Skin of body (tissue), 1 donor: ENCODE measurements at regions not wholly inside any gene's neighbourhood (a gene's known extent, or its start where the extent isn't known, plus 50 kb on each side); places are given as distances from the start of the nearest gene placed in this dataset.
"Not testable (repeated sequence)": the region's sequence is repeated elsewhere in the genome, so short reads cannot be mapped to it uniquely, and the experiment has no call there.

Experiments
- DNase-seq: peaks from one replicate; lab custom pipeline; 2025; lab: John Stamatoyannopoulos, UW

DNA sequence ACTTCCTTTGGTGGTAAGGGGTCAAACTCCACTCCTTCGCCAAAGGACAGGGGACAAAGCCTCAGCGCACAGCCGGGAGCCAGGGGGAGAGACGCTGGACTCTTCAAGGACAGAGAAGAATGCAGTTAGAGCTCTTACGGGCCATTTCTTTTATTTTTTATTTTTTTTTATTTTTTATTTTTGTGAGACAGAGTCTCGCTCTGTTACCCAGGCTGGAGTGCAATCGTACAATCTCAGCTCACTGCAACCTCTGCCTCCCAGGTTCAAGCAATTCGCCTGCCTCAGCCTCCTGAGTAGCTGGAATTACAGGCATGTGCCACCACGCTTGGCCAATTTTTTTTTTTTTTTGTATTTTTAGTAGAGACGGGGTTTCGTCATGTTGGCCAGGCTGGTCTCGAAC, 93.2 kb upstream of the RPH3AL start, which contains the start of gene RFLNB:
RFLNB (minus strand) TSS at position 101 of the 400 bp plus-strand sequence.
- not testable (repeated sequence) for DNase-seq

DNA sequence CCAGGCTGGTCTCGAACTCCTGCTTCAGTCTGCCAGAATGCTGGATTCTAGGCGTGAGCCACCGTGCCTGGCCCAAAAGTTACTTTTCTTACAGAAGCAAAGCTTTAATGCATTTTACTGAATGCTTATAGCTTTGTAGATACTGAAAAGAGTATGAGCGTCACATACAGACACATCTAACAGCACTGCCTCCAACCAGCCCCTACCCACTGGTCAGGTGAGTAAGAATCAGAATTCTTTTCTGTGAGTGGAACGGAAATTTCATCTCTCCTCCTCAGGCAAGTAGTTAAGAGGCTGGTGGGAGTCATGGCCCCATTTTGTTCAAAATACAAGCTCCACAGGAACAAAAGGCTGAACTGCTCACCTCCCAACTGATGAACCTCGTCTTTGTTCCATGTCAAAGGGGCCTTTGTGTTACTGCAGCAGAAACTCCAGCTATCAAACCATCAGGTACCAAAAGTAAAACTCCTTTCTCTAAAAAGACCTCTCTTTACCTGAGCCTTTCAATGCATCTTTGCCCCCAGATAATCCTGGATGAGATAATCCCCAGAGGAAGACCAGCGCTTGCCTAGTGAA, 92.4 kb upstream of the RPH3AL start:
- DNase-seq: no peak

DNA sequence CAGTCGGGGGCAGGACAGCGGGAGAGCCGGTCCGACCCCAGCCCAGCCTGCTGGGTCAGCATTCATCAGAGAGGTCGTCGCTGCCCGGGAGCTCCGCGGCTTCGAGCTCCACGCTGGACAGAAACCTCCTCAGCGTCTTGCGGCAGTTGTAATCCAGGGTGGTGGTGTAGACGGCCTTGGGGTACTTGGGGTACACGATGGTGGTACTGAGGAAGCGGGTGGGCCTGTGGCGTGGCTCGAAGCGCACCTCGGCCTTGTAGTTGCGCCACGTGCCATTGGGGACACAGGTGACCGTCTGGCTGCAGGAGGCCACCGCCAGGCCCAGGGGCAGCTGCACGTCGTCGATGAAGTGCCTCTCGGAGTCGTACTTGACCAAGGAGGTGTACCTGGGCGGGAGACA, 90.5 kb upstream of the RPH3AL start:
- no peak for DNase-seq

DNA sequence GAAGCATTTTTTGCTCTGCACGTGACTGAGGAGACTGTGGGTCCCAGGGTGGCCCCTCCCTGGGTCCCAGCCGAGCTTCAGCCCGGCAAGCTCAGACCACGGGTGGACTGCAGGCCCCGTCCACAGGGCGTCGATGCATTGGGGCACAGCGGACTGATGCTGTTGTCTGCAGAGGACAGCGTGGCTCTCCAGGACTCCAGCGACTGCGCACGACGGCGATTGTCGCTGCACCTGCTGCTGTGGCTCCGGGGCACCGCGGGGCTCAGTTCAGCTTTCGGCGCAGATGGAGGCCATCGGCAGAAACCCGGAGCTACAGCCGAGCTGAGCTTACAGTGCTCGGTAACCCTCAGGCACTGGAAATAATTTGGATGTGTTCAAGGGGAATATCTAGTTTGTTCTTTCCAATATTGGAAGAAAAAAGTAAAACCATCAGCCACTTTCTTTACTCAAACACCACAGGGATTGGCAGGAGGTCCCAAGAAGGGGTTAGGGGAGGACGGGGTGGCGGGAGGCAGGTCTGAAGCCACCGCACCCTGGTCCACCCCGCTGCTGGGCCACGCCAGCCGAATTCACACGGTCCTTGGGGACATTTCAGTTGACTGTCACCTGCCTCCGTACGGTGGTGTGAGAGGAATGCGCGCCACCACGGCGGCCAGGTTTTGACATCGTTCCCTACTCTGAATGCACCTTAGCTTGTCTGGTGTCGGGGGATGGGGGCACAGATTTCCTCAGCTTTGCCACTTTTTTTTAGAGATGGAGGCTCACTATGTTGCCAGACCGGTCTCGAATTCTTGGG, 88.7 kb upstream of the RPH3AL start:
- DNase-seq: no peak

DNA sequence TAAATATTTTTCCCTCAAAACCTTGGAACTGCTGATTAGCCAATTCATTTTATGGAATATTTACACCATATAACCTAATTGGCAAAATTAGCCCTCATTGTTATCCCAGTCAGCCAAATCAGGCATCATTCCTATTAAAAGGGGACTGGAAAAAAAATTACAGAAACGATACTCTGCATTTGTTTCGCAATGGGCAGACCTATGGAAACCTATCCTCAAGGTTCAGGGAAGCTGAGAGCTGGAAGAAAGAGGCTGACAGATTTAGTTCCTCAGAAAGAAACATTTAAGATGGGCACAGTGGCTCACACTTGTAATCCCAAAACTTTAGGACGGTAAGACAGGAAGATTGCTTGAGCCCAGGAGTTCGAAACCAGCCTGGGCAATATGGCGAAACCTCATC, 85.6 kb upstream of the RPH3AL start:
- DNase-seq: no peak

DNA sequence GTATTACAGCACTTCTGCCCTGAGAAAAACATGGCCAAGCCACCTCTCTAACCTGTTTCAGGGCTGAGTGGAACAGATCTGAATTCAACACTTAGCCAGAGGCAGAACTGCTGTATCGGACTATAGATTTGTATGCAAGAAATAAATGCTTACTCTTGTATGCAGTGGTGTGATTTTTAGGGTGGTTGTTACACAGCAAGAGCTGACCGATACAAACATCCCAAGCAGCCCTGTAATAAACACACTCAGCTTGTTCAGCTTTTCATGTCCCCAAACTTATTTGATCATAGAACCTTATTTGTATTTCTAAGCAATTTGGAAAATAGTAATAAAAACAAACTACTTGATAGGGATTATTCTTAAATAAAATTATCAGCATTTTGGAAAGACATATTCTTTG, 84.9 kb upstream of the RPH3AL start:
- no peak for DNase-seq

DNA sequence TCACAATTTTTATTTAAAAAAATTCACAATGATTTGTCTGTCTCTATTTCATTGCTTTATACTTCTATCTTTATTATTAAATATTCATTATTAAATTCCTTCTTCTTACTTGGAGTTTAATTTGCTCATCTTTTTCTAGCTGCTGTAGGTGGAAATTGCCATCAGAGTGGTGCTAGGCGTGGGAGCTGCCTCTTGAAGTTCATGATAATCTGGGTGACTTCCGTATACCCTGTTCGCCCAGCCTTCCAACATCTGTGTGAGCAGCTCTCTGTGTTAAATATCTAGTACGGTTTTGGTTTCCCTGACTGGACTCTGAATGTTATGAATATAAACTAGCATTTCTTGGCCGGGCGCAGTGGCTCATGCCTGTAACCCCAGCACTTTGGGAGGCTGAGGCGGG, 84.0 kb upstream of the RPH3AL start:
- no peak for DNase-seq

DNA sequence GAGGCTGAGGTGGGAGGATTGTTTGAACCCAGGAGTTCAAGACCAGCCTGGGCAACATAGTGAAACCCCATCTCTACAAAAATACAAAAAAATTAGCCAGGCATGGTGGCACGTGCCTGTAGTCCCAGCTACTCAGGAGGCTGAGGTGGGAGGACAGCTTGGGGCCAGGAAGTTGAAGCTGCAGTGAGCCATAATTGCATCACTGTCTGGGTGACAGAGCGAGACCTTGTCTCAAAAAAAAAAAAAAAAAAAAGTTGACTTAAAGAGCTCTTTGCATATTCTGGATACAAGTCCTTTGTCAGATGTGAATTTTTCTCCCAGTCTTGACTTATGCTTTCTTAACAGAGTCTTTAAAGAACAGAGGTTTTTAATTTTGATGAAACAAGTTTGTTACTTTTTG, 79.9 kb upstream of the RPH3AL start:
- DNase-seq: not testable (repeated sequence)

DNA sequence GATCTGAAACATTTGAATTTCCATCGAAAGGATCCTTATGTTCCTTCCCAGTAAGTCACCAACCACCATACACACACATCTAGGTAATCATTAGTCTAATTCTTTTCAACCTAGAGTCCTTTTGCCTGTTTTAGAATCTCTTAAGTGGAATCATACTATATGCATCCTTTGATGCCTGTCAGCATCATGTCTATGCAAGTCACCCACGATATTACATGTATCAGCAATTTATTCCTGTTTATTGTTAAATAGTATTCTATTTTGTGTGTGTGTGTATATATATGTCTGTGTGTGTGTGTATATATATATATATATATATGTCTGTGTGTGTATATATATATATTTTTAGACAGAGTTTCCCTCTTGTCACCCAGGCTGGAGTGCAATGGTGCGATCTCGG, 78.9 kb upstream of the RPH3AL start:
- DNase-seq: no peak

DNA sequence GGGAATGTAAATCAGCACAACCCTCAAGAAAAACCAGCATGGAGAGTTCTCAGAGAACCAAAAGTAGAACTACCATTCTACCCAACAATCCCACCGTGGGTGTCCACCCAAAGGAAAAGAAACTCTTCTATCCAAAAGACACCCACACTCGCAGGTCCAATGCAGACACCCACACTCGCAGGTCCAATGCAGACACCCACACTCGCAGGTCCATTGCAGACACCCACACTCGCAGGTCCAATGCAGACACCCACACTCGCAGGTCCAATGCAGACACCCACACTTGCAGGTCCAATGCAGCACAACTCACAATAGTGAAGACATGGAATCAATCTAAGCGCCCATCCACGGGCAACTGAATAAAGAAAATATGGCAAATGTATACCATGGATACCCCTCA, 77.0 kb upstream of the RPH3AL start:
- no peak for DNase-seq

DNA sequence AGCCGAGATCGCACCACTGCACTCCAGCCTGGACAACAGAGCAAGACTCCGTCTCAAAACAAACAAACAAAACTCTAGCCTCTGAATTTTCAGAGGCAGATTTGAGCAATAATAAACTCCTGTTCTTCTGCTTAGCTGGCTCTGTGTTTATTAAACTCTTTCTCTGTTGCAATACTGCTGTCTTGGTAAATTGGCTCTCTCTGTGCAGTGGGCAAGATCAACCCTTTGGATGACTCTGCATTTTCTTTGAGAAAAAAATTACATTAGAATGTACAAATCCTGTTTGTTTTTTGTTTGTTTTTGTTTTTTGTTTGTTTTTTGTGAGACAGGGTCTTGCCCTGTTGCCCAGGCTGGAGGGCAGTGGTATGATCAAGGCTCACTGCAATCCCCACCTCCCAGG, 75.8 kb upstream of the RPH3AL start:
- no peak for DNase-seq

DNA sequence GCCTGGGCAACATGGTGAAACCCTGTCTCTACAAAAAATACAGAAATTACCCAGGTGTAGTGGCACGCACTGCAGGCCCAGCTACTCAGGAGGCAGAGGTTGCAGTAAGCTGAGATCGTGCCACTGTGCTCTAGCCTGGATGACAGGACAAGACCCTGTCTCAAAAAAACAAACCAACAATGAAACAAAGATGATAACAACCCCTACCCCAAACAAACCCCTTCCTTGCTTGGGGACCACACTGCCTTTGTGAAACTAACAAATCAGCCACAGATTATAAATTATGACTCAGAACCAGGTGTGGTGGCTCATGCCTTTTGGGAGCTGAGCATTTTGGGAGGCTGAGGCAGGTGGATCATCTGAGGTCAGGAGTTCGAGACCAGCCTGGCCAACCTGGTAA, 75.3 kb upstream of the RPH3AL start:
- no peak for DNase-seq

DNA sequence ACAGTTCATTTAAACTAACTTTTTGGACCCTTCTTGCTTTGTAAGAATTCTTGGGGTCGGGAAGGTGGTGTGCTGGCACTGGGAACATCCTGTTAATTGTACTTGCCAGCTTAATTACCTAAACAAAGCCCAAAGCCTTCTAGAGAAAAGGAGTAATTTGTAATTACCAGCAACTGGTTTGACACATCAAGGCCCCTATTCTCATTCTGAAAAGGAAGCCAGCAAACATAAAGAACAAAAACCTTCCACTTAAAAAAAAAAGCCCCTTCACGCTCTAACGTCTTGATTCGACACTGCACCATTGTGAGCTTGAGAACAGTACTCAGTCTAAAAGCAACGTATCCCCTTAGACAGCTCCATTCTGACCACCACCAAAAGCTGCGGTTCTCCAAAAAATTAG, 74.7 kb upstream of the RPH3AL start:
- DNase-seq: no peak

DNA sequence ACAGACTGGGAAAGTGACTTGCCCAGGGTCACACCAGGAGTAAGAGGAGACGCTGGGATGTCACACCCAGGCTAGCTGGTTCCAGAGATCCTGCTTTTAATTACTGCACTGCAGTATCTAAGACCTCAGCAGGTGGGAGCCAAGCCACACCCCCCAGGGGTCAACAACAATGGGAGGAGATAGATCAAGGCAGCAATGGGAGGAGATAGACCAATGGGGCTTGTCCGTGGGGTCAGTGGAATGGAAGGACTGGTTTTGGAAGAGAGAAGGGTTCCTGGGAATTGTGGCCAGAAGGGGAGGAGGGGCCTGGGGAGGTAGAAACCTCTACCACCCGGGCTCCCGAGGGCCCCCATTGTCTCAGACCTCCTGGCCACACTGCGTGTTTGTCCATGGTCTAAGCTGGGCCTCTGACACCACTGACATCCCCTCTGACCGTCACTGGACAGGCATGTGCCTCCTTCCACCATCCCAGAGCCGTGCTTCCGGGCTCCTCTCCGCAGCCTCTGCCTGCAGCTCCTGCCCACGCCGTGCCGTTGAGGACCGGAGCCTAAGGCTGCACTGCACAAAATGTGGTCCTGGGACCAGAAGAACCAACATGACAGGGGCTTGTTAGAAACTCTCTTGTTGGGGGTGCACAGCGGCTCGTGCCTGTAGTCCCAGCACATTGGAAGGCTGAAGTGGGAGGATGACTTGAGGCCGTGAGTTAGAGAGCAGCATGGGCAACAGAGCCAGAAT, 69.8 kb upstream of the RPH3AL start:
- DNase-seq: no peak

DNA sequence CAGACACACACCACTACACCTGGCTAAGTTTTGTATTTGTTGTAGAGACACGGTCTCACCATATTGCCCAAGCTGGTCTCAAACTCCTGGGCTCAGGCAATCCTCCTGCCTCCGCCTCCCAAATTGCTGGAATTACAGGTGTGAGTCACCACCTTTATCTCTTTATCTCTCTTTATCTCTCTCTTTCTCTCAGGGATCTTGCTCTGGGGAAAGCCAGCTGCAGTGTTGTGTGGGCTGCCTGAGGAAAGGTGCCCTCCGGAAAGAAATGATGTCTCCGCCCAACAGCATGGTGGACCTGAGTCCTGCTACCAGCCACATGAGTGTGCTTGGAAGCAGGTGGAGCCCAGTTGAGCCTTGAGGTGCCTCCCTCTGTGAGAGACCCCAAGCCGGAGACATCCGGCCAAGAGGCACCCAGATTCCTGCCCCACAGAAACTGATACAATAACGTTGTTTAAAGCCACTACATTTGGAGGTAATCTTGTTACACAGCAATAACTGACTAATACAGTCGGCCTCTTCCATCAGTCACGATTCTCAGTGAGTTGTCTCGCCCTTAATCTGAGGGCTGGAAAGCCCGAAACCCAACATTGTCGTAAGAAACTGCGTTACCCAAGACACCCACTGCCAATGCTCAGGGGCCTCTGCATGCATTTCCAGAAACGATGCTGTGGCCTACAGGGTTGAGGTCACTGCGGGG, 68.0 kb upstream of the RPH3AL start:
- DNase-seq: no peak

DNA sequence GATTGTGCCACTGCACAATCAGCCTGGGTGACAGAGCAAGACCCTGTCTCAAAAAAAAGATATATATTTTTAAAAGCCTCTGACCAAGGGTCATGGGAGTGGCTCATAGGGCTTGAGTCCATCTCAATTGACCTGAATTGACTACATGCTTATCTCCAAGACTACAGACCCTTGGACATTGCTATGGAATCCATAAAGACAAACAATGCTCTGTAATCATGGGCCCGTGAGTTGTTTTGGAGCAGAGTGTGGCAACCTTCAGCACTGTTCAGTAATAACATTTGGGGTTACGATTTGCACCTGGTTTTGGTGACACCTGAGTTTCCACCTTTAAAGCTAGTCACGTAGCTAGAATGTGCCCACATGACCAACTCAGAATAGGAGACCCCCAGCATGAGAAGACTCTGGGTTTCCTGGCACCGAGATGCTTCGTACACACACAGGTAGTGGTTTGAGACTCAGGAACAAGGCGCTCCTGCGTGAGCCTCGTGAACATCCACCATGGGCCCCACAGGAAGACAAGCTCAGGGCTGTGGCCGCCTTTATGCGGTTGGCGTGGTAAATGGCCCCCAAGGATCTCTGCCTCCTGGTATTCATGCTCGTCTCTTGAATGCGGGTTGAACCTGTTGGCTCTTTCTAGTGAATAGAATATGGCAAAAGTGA, 66.6 kb upstream of the RPH3AL start:
- no peak for DNase-seq

DNA sequence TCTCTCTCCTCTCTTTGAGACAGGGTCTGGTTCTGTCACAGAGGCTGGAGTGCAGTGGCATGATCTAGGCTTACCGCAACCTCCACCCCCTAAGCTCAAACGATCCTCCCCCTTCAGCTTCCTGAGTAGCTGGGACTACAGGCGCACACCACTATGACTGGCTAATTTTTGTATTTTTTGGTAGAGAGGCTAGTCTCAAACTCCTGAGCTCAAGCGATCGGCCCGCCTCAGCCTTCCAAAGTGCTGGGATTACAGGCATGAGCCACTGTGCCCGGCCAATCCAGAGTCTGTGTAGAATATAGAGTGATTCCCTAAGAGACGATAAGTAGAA, 65.8 kb upstream of the RPH3AL start:
- no peak for DNase-seq

DNA sequence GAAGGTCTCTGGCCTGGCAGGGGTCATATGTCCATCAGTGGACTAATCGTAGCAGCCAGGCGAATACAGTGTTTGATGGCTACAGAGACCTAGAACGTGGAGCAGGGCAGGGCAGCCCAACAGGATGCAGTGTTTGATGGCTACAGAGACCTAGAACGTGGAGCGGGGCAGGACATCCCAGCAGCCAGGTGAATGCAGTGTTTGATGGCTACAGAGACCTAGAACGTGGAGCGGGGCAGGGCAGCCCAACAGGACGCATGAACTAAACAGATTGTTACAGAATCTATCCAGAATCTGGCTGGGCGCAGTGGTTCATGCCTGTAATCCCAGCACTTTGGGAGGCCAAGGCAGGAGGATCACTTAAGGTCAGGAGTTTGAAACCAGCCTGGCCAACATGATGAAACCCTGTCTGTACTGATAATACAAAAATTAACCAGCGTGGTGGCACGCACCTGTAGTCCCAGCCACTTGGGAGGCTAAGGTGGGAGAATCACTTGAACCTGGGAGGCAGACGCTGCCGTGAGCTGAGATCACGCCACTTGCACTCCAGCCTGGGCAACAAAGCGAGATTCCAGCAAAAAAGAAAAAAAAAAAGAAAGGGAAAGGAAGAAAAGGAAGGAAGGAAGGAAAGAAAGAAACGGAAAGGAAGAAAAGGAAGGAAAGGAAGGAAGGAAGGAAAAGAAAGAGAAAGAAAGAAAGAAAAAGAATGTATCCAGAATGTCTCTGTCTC, 65.2 kb upstream of the RPH3AL start:
- DNase-seq: no peak

DNA sequence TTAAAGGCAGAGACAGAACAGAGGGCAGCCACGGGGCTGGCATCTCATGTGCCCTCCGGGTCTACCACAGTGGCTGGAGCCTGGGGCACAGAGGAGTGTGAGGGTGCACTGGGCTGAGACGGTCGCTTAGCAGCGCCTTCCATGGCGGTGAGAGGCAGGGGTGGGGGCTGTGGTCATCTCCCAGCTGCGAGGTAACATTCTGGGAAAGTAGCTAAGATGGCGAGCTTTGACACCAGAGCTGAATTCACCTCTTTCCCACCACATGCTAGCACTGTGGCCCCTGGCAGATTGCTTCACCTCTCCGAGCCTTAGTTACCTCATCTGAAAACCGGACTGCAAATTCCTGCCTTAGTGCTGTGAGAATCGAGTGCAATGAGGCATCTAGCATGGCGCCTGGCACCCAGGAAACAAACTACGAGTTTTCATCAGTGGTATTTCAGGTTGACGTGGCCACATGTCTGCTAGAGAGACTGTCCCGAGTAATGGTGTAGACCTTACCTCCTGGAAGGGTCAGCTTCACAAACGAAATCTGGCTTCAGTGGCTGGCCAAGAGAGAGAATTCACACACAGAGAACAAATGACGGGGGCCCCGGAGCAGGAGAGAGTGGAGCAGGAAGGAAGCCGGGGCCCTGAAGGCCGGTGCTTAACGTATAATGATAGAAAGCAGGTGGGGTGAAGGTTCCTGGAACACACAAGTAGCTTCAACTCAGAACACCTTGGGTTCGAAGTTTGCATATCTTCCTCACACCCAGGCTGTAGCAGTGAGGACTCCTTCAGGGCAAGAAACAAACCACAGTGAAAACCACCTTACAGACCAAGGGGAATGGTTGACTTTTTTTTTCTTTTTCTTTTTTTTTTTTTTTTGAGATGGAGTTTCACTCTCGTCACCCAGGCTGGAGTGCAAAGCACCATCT, 63.9 kb upstream of the RPH3AL start:
- no peak for DNase-seq
